NCI-H1092 (cell line): ENCODE measurements at regions not wholly inside any gene's neighbourhood (a gene's known extent, or its start where the extent isn't known, plus 50 kb on each side); places are given as distances from the start of the nearest gene placed in this dataset.
"Not testable (repeated sequence)": the region's sequence is repeated elsewhere in the genome, so short reads cannot be mapped to it uniquely, and the experiment has no call there.

Source experiments
- DNase-seq: peaks from one replicate; lab custom pipeline; 2025; lab: John Stamatoyannopoulos, UW

DNA sequence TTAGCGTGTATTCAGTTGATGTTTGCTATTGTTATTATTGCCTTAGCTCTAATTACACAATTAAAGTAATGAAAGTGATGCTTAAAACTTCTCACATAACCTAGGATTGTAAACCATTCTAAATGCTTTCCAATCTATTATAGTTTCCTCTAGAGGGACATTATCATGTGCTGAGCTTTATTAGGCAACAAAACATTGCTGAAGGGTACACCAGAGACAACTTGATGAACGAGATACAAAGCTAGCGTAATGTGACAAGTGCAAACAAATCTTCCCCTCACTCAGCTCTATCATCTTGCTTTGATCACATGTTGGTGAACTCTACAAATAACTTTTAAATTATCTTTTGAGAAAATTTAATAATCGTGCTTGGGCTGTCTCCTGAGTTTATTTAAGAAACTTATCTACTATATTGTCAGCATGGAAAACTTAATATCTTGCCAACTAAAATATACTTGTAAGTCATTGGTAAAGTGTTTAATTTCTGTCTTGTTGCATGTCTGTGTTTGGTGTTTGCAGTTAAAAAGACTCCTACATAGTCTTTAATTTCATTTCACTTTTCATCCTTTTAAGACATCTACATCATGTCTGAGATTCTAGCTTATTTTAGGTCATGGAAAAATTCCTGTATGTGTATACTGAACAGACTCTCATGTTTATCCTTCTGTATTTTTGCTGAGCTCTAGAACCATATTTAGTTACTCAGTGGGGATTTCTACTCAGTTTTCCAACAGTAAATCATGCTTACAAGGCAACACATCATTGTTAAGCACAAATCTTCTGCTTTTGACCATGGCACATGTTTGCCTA, 104.2 kb upstream of the ADAMTS5 start:
- DNase-seq: no peak

DNA sequence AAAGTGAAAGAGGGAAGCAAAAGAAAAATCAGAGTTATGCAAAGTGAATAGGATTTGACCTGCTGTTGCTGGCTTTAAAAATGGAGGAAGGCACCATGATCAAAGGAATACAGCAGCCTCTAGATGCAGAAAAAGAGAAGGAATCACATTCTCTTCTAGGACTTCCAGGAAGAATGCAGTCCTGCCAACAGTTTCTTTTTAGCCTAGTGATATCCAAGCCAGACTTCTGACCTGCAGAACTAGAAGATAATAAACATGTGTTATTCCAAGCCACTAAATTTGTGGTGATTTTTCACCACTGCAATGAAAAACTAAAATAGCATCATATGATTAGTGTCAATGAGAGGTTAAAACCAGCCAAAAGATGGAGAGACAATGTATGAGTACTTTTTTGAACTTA, 101.9 kb upstream of the ADAMTS5 start:
- no peak for DNase-seq

DNA sequence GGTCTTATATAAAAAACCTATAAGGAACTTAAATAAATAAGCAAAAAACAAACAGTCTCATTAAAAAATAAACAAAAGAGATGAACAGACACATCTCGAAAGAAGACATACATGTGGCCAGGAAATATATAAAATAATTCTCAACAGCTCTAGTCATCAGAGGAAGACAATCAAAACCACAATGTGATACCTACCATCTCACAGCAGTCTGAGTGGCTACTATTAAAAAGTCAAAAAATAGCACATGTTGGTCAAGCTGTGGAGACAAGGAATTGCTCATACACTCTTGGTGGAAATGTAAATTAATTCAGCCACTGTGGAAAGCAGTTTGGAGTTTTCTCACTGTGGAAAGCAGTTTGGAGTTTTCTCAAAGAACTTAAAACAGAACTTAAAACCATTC, 100.3 kb upstream of the ADAMTS5 start:
- DNase-seq: no peak

DNA sequence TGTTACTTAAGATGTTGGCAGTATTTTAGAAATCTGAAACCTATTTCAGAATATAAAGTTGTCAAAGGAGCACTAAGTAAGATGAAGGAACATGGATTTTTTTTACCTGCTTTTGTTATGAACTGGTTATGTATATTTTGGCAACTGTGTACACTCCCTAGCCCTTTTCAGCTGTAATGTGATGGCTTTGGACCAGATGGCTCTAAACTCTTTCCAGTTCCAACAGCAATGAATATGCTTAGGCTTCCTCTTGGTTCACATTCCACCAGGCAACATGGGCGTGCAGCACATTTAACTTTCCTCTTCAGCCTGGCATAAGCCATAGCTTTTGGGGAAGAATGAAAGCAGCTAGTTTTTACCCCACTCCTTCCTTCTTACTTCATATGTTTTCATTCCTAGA, 95.6 kb upstream of the ADAMTS5 start:
- DNase-seq: no peak

DNA sequence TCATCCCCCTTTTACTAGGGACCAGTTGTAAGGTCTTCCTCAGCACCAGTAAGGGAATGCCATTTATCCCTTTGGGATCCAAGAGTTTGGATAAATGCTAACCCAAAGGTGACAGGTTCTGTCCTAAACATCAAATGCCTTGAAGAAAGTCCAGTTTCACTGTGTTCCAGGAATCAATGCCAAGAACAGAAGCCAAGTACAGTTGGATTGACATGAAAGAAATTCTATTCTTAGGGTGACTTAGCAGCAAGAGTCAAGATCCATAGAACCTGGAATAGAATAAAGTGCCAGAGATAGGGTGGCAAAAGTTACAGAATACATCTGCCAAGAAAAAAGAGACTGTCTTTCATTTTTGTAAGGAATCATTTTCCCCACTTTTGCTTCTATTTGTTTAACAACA, 94.9 kb upstream of the ADAMTS5 start:
- no peak for DNase-seq

DNA sequence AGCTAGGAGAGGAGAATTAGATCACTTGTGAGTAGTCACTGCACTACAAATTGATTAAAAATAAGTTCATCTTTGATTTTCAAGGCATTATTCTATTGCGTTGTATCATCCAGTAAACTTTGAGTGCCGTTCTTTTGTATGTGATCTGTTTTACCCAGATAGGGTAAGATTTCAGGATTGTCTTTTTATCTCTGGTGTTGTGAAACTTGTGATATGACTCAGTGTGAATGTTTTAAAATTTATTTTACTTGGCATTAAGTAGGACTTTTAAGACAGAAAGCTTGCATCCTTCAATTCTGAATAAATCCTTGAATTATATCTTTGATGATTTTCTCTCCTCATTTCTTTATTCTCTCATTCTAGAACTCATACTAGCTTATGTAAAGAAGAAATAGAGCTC, 93.3 kb upstream of the ADAMTS5 start:
- no peak for DNase-seq

DNA sequence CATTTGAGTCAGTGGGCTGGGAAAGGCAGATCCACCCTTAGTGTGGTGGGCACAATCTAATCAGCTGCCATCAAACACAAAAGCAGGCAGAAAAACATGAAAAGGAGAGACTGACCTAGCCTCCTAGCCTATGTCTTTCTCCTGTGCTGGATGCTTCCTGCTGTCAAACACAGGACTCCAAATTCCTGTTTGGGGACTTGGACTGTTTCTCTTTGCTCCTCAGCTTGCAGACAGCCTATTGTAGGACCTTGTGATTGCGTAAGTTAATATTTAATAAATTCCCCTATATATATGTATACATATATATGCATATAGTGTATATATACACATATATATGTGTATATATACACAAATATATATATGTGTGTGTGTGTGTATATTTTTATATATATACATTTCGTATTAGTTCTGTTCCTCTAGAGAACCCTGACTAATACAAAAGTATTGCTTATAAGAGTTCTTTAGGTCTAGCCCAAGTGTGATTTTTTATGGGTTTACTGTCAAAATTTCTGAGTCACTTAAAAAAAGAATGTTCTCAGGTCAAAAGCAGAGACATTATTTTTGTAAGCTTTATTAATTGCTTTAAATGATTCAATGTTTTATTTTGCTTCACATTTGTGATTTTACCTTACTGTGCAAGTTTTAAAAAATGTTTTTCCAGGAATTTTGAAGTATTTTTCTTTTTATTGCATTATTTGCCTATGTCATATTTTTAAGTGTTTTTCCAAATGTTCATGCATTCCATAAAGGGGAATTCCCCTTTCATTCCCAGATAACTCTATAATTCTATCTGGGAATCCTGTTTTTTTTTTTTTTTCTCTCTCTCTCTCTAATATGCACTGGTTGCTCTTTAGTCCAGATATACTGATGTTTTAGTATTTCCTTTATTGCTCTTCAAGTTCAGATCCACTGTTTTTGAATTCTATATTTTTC, 92.1 kb upstream of the ADAMTS5 start:
- DNase-seq: no peak

DNA sequence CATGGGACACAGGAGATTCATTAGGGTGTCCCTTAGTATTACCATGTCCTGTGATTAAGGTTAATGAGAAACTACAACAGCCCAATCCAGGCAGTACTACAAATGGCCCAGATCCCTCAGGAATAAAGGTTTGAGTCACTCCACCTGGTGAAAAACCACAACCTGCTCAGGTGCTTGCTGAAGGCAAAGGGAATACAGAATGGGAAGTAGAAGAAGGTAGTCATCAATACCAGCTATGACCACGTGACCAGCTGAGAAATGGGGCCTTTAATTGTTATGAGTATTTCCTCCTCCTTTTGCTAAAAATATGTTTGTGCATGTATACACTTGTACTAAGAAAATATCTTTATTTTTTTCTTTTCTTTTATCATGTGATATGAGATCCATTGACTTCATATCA, 91.1 kb upstream of the ADAMTS5 start:
- DNase-seq: no peak

DNA sequence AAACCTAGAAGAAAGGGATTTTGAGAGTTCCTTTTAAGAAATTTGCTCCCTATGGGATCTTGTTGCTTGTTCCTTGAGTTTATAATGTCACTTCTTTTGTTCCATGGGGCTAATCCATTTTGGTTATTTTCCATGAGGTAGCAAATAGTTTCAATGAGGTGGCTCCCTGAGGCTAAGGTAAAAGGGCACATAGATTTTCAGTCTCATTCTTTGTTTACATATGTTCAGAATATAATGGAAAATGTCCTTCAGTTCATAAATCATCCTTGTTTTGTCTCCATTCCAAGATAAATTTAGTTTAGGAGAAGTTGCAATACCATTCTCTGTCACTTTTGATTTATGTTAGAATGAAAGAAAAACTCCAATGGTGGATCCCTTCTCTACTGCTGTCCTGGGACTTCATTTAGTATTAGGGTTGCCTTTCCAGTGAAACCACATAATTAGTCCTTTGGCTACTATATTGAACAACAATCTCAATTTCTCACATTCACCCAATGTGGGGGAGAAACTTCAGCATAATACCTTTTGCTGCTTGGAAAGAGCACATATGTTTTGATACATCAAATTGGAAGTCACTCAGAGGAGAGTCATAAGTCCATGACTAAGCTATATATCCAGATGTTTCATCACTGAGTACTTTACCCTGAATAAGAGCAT, 80.9 kb upstream of the ADAMTS5 start:
- DNase-seq: no peak

DNA sequence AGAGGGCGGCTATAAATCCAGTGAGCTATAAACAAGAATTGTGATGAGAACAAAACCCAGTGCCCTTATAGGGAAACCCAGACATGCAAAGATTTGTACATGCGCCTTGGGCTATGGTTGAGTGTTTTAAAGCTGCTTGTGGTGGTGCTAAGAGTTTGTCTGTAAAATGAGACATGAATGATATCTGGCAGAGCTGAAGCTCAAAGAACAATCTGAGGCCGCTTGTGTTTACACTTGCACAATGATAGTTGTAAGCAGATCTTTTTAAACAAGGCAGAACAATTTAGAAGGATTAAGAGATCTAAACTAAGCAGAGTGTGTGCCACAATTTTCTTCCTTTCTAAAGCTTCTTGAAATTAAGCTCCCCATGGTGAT, 80.4 kb upstream of the ADAMTS5 start:
- no peak for DNase-seq

DNA sequence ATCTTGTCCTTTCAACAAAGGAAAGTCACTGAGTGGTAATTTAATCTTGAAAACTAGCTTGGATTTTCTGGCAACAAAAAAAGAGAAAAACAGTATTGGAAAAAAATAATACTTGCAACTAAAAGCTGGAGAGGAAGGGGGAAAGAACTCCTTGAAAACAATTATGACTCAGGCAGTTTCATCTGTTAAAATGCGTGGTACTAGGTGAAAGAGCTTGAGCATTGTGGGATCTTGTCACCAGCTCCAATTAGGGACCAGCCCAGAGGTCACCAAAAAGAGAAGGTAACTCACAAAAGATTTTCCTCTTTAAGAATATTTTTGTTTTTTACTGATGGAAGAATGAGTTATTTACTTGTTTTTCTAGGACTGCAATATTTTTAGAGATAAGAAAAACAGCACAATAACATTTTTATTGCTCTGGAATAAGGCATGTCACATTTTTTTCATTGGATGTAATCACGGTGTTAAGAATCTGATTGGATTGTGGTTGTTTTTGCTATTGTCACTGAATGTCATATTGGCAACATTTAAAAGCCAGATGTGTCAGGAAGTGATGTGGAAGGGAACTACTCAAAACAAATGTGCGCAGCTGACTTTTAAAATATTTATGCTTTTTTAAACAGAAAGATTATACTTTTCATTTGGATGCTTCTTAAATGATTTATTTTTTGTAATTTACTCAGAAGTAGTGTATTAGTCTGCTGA, 78.5 kb upstream of the ADAMTS5 start:
- no peak for DNase-seq

DNA sequence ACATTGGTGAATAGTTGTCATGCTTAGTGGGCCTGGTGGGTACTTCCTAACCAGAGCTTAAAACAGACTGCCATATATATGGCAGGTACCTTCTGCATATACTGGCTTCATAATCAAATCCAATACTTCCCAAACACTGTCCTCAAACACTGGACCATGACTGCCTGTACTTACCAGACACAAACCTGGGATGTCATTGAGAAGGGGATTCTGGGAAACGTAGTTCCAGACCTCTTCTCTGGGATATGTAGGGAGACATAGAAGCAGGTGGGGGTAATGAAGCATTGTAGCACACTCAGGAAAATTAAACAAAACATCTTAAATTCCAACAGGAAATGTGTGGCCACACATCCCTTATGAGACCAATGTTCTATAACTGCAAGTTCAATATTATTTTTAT, 76.5 kb upstream of the ADAMTS5 start:
- no peak for DNase-seq

DNA sequence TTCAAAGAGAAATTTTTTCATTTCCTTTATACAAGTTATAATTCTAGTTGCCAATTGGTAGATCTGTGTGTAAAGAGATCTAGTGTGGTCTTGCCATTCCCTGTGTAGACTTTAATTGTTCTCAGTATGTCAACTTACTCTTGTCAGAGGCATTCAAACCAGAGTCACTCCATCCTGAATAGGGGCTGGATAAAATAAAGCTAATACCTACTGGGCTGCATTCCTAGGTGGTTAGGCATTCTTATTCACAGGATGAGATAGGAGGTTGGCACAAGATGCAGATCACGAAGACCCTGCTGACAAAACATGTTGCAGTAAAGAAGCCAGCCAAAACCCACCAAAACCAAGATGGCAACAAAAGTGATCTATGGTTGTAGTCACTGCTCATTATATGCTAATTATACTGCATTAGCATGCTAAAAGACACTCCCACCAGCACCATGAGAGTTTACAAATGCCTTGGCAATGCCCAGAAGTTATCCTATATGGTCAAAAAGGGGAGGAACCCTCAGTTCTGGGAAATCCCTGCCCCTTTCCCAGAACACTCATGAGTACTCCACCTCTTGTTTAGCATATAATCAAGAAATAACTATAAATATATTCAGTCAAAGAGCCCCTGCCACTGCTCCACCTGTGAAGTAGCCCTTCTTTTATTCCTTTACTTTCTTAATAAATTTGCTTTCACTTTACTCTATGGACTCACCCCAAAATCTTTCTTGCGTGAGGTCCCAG, 74.0 kb upstream of the ADAMTS5 start:
- DNase-seq: no peak

DNA sequence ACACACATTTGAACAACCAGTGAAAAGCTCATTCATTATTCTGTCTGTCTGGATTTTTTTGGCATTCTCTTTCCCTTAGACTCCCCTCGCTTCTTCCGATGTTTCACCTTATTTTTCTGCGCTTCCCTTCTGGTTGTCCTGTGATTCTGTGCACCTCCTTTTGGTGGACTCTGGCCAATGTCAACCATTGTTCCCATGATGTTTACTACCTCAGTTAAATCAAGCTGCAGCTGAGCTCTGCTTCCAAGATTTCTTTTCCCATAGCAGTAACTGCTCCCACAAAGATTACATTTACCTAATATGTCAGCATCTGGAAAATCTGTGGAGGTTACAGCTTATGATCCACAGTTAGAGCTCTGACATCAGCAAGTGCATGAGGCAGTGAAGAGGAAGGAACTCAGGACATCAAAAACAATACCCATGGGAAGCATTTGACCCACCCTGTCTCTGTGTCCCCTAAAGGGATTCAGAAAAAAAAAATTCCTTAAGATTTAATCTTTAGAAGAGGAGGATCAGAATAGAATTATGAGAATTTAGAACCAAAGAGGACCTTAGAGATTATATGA, 69.9 kb upstream of the ADAMTS5 start:
- no peak for DNase-seq

DNA sequence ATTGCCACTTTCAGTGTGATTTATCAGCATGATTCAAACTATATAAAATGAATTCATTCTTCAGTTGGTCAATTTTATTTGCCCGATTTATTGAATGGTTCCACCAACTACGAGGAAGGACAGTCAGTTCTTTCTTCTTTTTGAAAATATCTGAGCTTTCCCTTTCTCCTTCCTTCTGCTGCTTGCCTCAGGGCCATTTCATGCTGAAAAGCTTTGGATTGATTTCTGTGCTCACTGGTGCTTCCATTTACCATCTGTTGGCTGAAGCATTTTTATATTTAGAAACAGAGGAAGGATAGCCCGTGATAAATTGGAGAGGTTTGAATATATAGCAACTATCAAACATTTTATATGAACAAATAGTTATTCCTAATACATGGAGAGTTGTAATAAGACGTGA, 68.9 kb upstream of the ADAMTS5 start:
- DNase-seq: no peak

DNA sequence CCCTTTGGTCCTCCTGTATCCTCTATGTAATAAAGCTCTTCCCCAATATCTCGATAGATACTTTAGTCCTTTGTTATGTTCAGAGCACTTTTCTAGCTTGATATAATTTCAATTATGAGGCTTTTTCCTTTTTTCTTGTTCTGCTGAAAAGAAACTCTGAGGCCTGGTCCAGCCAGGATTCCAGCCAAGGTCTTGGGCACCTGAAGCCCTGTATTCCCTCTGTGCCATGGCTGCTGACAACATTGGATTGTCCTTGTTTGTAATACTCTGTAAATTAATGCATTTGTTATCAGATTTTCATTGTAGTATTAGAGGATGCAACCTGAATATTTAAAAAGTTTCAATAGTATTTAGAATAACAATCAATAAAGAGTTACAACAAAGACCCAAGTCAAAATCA, 67.9 kb upstream of the ADAMTS5 start:
- no peak for DNase-seq

DNA sequence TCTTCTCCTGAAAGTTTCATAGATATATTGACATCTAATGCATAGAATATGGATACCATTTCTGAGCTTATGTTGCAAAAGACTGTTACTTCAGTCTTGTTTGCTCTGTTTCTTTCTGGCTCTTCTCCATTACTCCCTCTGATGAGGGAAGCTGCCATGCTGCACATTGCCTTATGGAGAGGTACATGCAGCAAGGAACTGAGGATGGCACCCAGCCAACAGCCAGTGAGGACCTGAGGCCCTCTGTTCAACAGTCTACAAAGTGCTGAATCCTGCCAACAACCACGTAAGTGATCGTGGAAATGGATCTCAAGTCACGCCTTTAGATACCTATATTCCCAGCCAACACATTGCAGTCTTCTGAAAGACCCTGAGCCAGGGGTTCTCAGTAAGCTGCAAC, 66.6 kb upstream of the ADAMTS5 start:
- no peak for DNase-seq

DNA sequence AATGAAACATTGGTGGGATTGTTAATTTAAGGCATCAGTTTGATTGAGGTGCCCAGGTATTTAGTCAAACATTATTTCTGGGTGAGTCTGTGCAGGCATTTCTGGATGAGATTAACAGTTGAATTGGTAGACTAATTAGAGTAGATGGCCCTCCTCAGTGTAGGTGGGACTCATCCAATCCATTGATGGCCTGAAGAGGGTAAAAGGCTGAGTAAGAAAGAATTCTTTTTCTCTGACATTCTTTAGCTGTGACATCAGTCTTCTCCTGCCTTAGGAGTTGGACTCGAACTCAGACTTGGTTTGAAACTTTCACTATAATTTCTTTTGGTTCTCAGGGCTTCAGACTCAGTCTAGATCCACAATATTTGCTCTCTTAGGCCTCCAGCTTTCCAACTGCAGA, 59.6 kb upstream of the ADAMTS5 start:
- DNase-seq: no peak

DNA sequence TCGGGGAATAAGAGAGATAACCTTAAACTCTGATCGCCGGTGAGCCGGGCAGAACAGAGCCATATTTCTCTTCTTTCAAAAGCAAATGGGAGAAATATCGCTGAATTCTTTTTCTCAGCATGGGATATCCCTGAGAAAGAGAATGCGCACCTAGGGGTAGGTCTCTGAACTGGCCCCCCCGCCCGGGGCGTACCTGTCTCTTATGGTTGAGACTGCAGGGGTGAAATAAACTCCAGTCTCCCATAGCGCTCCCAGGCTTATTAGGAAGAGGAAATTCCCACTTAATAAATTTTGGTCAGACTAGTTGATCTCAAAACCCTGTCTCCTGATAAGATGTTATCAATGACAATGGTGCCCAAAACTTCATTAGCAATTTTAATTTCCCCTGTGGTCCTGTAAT, 58.8 kb upstream of the ADAMTS5 start:
- not testable (repeated sequence) for DNase-seq

DNA sequence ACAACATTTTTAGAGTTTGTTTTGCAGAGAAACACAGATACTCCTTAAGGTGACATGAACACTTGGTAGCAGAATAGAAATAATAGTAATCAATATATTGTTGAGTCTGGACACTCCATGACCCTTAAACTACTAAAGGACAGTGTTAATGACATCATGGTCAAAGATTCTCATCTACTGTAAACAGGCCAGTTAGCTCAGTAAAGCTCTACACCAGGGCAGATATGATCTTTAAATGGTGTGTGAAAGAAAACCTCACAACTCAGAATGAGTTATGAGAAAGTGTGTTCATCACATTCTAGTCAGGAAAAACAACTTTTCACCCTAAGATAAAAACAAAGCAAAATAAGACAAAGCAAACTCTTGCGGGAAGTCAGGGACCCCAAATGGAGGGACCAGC, 58.1 kb upstream of the ADAMTS5 start:
- DNase-seq: no peak

DNA sequence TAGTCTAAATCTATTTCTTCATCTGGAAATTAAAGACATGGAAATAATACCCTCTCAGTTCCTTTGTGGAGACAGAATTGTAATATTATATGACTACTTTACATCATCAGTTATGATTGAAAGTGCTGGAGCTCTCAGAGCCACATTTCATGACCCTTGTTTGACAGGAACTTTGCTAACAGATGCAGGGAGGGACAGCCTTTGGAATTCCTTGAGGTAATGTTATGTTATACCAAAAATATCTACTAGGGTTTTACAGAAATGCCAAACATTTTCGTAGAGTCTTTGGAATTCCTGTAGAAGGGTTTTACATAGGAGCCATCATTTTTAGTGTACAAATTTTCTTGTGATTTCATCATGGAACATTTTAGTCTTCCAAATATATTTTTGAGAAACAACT, 57.4 kb upstream of the ADAMTS5 start:
- no peak for DNase-seq
